HepG2 (cell line): ENCODE measurements at regions not wholly inside any gene's neighbourhood (a gene's known extent, or its start where the extent isn't known, plus 50 kb on each side); places are given as distances from the start of the nearest gene placed in this dataset.

Experiments
- ATAC-seq: fragments of 200-7000 bp; cut with Tn5 transposase; 3 replicates; pipeline ENCODE4 v1.9.1; 2020; ENCODE audit warnings: mild to moderate bottlenecking, moderate library complexity
- BruUV-seq: library from RNA; stranded (reverse); fragments of 400-500 nt; replicated peaks from 2 replicates; lab custom pipeline; 2021; lab: Mats Ljungman, UMichigan
- CTCF ChIA-PET: fragments of 300-600 bp; formaldehyde crosslinking; extraction: SDS; loops from one replicate; lab custom pipeline; 2021; ENCODE audit warnings: low total read pairs, inconsistent platforms, low intra/inter-chr PET ratio; lab: Yijun Ruan, JAX
- POLR2A ChIA-PET: fragments of 350-600 bp; sonication (Branson Sonifier 250); formaldehyde crosslinking; loops from one replicate; lab custom pipeline; 2020; ENCODE audit warnings: antibody characterized with exemption, inconsistent platforms; lab: Yijun Ruan, JAX
- DNase-seq: peaks from one replicate; pipeline ENCODE4 v3.0.0-alpha.2; 2015; ENCODE audit warnings: low spot score
- FAIRE-seq: peaks from 3 replicates; lab custom pipeline; 2011; peaks lifted over from hg19 to GRCh38; lab: Jason Lieb, UNC
- H2AFZ ChIP-seq: one replicate; pipeline ENCODE4 v1.6.1; 2011; ENCODE audit warnings: low read length, inconsistent platforms
- H3K27ac ChIP-seq: fragments of 300-600 bp; 3 replicates; pipeline ENCODE4 v1.8.0; 2011; ENCODE audit warnings: mixed run types, mild to moderate bottlenecking, mixed read lengths, low read length, inconsistent platforms; ENCODE audit not compliant: insufficient read depth; ENCODE audit errors: extremely low read length
- H3K27me3 ChIP-seq, 2 experiments: fragments of 200-600 bp in 1 of 2; 2 replicates in 1 of 2; 3 replicates in 1 of 2; pipeline versions ENCODE4 v1.6.0 to v1.8.0; 2011; ENCODE audit warnings: low read length in 2 of 2, mild to moderate bottlenecking in 2 of 2, moderate library complexity in 2 of 2, inconsistent platforms in 1 of 2; ENCODE audit not compliant: insufficient read depth in 2 of 2, control insufficient read depth in 1 of 2
- H3K36me3 ChIP-seq, 2 experiments: fragments of 200-600 bp in 1 of 2; replicated peaks in 1 of 2; 2 replicates in 1 of 2; 3 replicates in 1 of 2; pipeline versions ENCODE4 v1.5.1 to v1.8.0; 2011; ENCODE audit warnings: low read length in 2 of 2, inconsistent platforms in 1 of 2; ENCODE audit not compliant: insufficient read depth in 2 of 2, control insufficient read depth in 1 of 2
- H3K4me1 ChIP-seq: 2 replicates; pipeline ENCODE4 v1.5.1; 2012; ENCODE audit warnings: low read length, inconsistent platforms; ENCODE audit not compliant: insufficient read depth
- H3K4me2 ChIP-seq: 2 replicates; pipeline ENCODE4 v1.6.0; 2011; ENCODE audit warnings: low read depth, low read length, inconsistent platforms
- H3K4me3 ChIP-seq, 3 experiments: fragments of 200-600 bp in 1 of 3; sonication (generic), shearing (Covaris generic) in 1 of 3; replicated peaks in 1 of 3; 2 replicates each; pipeline ENCODE4 v1.5.1; 2011 to 2016; ENCODE audit warnings: low read length in 3 of 3, inconsistent platforms in 2 of 3, low read depth in 2 of 3, mild to moderate bottlenecking in 2 of 3, control low read depth in 1 of 3, mixed read lengths in 1 of 3; ENCODE audit not compliant: insufficient read depth in 1 of 3
- H3K79me2 ChIP-seq: one replicate; pipeline ENCODE4 v1.6.1; 2011; ENCODE audit warnings: low read length, inconsistent platforms; ENCODE audit not compliant: insufficient read depth
- H3K9ac ChIP-seq: 2 replicates; pipeline ENCODE4 v1.6.0; 2011; ENCODE audit warnings: mild to moderate bottlenecking, low read depth, low read length, inconsistent platforms; ENCODE audit not compliant: insufficient read depth
- H3K9me3 ChIP-seq: 2 replicates; pipeline ENCODE4 v1.5.1; 2012; ENCODE audit warnings: mild to moderate bottlenecking, low read length
- H4K20me1 ChIP-seq: 2 replicates; pipeline ENCODE4 v1.6.0; 2011; ENCODE audit warnings: inconsistent platforms, mild to moderate bottlenecking, low read length, moderate library complexity; ENCODE audit not compliant: insufficient read depth
- EP300 ChIP-seq, 3 experiments: sonication (generic) in 1 of 3; formaldehyde crosslinking in 1 of 3; IDR thresholded peaks; 2 replicates each; pipeline versions ENCODE4 v1.5.1 to v1.6.1; 2011 to 2020; ENCODE audit warnings: low read depth in 2 of 3, low read length in 2 of 3, borderline replicate concordance in 1 of 3, improper control_type of control experiment in 1 of 3, mild to moderate bottlenecking in 1 of 3, missing genetic modification reagents in 1 of 3, moderate library complexity in 1 of 3
- HOXD1 ChIP-seq: sonication (generic); formaldehyde crosslinking; IDR thresholded peaks from 2 replicates; pipeline ENCODE4 v1.5.0; 2020; ENCODE audit warnings: missing genetic modification reagents
- JUNB ChIP-seq: sonication (generic); formaldehyde crosslinking; IDR thresholded peaks from 2 replicates; pipeline ENCODE4 v1.8.0; 2022; ENCODE audit warnings: missing genetic modification reagents, mild to moderate bottlenecking, borderline replicate concordance
- NFKBIZ ChIP-seq: IDR thresholded peaks from 2 replicates; pipeline ENCODE4 v1.6.1; 2018; ENCODE audit warnings: missing genetic modification reagents, missing compliant biosample characterization
- NR2F6 ChIP-seq, 2 experiments: IDR thresholded peaks; 2 replicates each; pipeline ENCODE4 v1.6.1; 2016; ENCODE audit warnings: antibody characterized with exemption in 1 of 2, mild to moderate bottlenecking in 1 of 2
- TSC22D2 ChIP-seq: sonication (generic); formaldehyde crosslinking; IDR thresholded peaks from 2 replicates; pipeline ENCODE4 v1.5.1; 2020; ENCODE audit warnings: missing genetic modification reagents, mild to moderate bottlenecking, borderline replicate concordance
- ZNF224 ChIP-seq: sonication (generic); formaldehyde crosslinking; IDR thresholded peaks from 2 replicates; pipeline ENCODE4 v1.5.0; 2020; ENCODE audit warnings: mild to moderate bottlenecking, missing genetic modification reagents
- ZNF558 ChIP-seq: sonication (generic); formaldehyde crosslinking; IDR thresholded peaks from 2 replicates; pipeline ENCODE4 v1.9.0; 2022; ENCODE audit warnings: mild to moderate bottlenecking, missing genetic modification reagents, borderline replicate concordance
- WGBS: methylation state at CpG from one replicate; pipeline ENCODE4 v1.1.6; 2017; ENCODE audit warnings: low lambda C conversion rate; 5-methylcytosine and 5-hydroxymethylcytosine counted together
- in situ Hi-C: cut with HindIII; loops from 2 replicates; pipeline ENCODE4 v1.10.0; 2017; ENCODE audit warnings: low pct_unique_long_range_greater_than_20kb; ENCODE audit not compliant: extremely low pct_ligation_motif_present
- intact Hi-C: fragments of 100-400 bp; cut with micrococcal nuclease; formaldehyde crosslinking; loops from one replicate; pipeline ENCODE4 v1.10.0; 2022; ENCODE audit not compliant: unreplicated experiment
- TF ChIP-seq, protein P1 (sequence below): IDR thresholded peaks from 2 replicates; pipeline ENCODE4 v1.6.1; 2016; ENCODE audit warnings: mild to moderate bottlenecking, missing biosample characterization, missing genetic modification reagents
- TF ChIP-seq, protein P2 (sequence below): sonication (generic); formaldehyde crosslinking; IDR thresholded peaks from 2 replicates; pipeline ENCODE4 v1.8.1; 2023; ENCODE audit warnings: mild to moderate bottlenecking, inconsistent platforms, moderate library complexity, missing genetic modification reagents, borderline replicate concordance
- TF ChIP-seq, protein P3 (sequence below): sonication (generic); formaldehyde crosslinking; IDR thresholded peaks from 2 replicates; pipeline ENCODE4; 2020; ENCODE audit warnings: missing genetic modification reagents, mild to moderate bottlenecking, borderline replicate concordance
- TF ChIP-seq, protein P4 (sequence below): sonication (generic); formaldehyde crosslinking; IDR thresholded peaks from 2 replicates; pipeline ENCODE4 v1.8.1; 2022; ENCODE audit warnings: mild to moderate bottlenecking, missing genetic modification reagents
- TF ChIP-seq, protein P5 (sequence below): sonication (generic); formaldehyde crosslinking; IDR thresholded peaks from 2 replicates; pipeline ENCODE4 v1.4.0; 2020; ENCODE audit warnings: missing genetic modification reagents

- intact Hi-C loops (no loop called here), in situ Hi-C loops (no loop called here)
- no peak overlapping the region for H3K9ac ChIP-seq
- no peaks in the 10 kb centered on the region for H3K36me3 ChIP-seq
- H4K20me1 ChIP-seq, result no peaks in the 10 kb centered on the region
- H2AFZ ChIP-seq, result no peak overlapping the region
- ChIA-PET CTCF (no interaction called here), POLR2A (no interaction called here)
- FAIRE-seq (no peak), ATAC-seq (no peak), DNase-seq (no peak)
- H3K4me2 ChIP-seq, result no peak overlapping the region
- no TSS peak for BruUV-seq
- H3K4me1 ChIP-seq, result no peaks in the 10 kb centered on the region
- H3K9me3 ChIP-seq, result peaks cover 76% of the 10 kb centered on the region
- no peak overlapping the region for H3K27ac ChIP-seq
- no peaks in the 10 kb centered on the region for H3K27me3 ChIP-seq
- 26% methylated on average over 12 of the region's 12 CpGs for WGBS
- H3K4me3 ChIP-seq, result no peak overlapping the region
- no peaks in the 10 kb centered on the region for H3K79me2 ChIP-seq
- TF ChIP-seq, protein P1, sequence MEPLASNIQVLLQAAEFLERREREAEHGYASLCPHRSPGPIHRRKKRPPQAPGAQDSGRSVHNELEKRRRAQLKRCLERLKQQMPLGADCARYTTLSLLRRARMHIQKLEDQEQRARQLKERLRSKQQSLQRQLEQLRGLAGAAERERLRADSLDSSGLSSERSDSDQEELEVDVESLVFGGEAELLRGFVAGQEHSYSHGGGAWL (CRISPR knock-in tag), result no peak
- TF ChIP-seq ZNF558 (CRISPR knock-in tag) (no peak), TSC22D2 (CRISPR knock-in tag) (no peak), JUNB (no peak), ZNF224 (CRISPR knock-in tag) (no peak), EP300 (IDR thresholded peaks at IDR 0.05; ENCODE audit: low read depth in 2 of 2, low read length in 2 of 2) (no peak), EP300 (CRISPR knock-in tag; IDR thresholded peaks at IDR 0.05; ENCODE audit: borderline replicate concordance) (no peak), NFKBIZ (CRISPR knock-in tag) (no peak), NR2F6 (IDR thresholded peaks at IDR 0.05) (no peak), NR2F6 (CRISPR knock-in tag; IDR thresholded peaks at IDR 0.05) (no peak), HOXD1 (CRISPR knock-in tag) (no peak)
- TF ChIP-seq, protein P2, sequence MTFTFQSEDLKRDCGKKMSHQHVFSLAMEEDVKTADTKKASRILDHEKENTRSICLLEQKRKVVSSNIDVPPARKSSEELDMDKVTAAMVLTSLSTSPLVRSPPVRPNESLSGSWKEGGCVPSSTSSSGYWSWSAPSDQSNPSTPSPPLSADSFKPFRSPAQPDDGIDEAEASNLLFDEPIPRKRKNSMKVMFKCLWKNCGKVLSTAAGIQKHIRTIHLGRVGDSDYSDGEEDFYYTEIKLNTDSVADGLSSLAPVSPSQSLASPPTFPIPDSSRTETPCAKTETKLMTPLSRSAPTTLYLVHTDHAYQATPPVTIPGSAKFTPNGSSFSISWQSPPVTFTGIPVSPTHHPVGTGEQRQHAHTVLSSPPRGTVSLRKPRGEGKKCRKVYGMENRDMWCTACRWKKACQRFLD (CRISPR knock-in tag), result no peak
- TF ChIP-seq, protein P3, sequence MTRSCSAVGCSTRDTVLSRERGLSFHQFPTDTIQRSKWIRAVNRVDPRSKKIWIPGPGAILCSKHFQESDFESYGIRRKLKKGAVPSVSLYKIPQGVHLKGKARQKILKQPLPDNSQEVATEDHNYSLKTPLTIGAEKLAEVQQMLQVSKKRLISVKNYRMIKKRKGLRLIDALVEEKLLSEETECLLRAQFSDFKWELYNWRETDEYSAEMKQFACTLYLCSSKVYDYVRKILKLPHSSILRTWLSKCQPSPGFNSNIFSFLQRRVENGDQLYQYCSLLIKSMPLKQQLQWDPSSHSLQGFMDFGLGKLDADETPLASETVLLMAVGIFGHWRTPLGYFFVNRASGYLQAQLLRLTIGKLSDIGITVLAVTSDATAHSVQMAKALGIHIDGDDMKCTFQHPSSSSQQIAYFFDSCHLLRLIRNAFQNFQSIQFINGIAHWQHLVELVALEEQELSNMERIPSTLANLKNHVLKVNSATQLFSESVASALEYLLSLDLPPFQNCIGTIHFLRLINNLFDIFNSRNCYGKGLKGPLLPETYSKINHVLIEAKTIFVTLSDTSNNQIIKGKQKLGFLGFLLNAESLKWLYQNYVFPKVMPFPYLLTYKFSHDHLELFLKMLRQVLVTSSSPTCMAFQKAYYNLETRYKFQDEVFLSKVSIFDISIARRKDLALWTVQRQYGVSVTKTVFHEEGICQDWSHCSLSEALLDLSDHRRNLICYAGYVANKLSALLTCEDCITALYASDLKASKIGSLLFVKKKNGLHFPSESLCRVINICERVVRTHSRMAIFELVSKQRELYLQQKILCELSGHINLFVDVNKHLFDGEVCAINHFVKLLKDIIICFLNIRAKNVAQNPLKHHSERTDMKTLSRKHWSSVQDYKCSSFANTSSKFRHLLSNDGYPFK (CRISPR knock-in tag), result no peak
- TF ChIP-seq, protein P4, sequence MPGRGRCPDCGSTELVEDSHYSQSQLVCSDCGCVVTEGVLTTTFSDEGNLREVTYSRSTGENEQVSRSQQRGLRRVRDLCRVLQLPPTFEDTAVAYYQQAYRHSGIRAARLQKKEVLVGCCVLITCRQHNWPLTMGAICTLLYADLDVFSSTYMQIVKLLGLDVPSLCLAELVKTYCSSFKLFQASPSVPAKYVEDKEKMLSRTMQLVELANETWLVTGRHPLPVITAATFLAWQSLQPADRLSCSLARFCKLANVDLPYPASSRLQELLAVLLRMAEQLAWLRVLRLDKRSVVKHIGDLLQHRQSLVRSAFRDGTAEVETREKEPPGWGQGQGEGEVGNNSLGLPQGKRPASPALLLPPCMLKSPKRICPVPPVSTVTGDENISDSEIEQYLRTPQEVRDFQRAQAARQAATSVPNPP (CRISPR knock-in tag), result no peak
- TF ChIP-seq, protein P5, sequence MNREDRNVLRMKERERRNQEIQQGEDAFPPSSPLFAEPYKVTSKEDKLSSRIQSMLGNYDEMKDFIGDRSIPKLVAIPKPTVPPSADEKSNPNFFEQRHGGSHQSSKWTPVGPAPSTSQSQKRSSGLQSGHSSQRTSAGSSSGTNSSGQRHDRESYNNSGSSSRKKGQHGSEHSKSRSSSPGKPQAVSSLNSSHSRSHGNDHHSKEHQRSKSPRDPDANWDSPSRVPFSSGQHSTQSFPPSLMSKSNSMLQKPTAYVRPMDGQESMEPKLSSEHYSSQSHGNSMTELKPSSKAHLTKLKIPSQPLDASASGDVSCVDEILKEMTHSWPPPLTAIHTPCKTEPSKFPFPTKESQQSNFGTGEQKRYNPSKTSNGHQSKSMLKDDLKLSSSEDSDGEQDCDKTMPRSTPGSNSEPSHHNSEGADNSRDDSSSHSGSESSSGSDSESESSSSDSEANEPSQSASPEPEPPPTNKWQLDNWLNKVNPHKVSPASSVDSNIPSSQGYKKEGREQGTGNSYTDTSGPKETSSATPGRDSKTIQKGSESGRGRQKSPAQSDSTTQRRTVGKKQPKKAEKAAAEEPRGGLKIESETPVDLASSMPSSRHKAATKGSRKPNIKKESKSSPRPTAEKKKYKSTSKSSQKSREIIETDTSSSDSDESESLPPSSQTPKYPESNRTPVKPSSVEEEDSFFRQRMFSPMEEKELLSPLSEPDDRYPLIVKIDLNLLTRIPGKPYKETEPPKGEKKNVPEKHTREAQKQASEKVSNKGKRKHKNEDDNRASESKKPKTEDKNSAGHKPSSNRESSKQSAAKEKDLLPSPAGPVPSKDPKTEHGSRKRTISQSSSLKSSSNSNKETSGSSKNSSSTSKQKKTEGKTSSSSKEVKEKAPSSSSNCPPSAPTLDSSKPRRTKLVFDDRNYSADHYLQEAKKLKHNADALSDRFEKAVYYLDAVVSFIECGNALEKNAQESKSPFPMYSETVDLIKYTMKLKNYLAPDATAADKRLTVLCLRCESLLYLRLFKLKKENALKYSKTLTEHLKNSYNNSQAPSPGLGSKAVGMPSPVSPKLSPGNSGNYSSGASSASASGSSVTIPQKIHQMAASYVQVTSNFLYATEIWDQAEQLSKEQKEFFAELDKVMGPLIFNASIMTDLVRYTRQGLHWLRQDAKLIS (CRISPR knock-in tag), result no peak
Observed at GRCh38 chr14:85233756-85234155, 296.2 kb upstream of the FLRT2 start.
